Endodermal cell (in vitro differentiated cells): ENCODE measurements at regions not wholly inside any gene's neighbourhood (a gene's known extent, or its start where the extent isn't known, plus 50 kb on each side); places are given as distances from the start of the nearest gene placed in this dataset.

Source experiments
- DNase-seq: peaks from one replicate; pipeline ENCODE4 v3.0.0-alpha.2; 2017
- H3K27ac ChIP-seq: 2 replicates; pipeline ENCODE4 v1.5.1; 2013; ENCODE audit warnings: mild to moderate bottlenecking, low read depth, low read length, moderate library complexity
- H3K27me3 ChIP-seq: 2 replicates; pipeline ENCODE4 v1.6.1; 2013; ENCODE audit warnings: mild to moderate bottlenecking, low read length, moderate library complexity; ENCODE audit not compliant: insufficient read depth, control insufficient read depth, poor library complexity, severe bottlenecking
- H3K36me3 ChIP-seq: 2 replicates; pipeline ENCODE4 v1.7.0; 2013; ENCODE audit warnings: mild to moderate bottlenecking, low read length, moderate library complexity; ENCODE audit not compliant: control insufficient read depth, insufficient read depth
- H3K4me1 ChIP-seq: one replicate; pipeline ENCODE4 v1.7.0; 2013; ENCODE audit warnings: low read length; ENCODE audit not compliant: control insufficient read depth, insufficient read depth
- H3K4me3 ChIP-seq: 2 replicates; pipeline ENCODE4 v1.5.1; 2013; ENCODE audit warnings: mild to moderate bottlenecking, low read length, moderate library complexity
- H3K9ac ChIP-seq: 2 replicates; pipeline ENCODE4 v1.6.1; 2013; ENCODE audit warnings: mild to moderate bottlenecking, low read length, moderate library complexity; ENCODE audit not compliant: poor library complexity, severe bottlenecking; ENCODE audit errors: extremely low read depth
- H3K9me3 ChIP-seq: 2 replicates; pipeline ENCODE4 v1.6.1; 2013; ENCODE audit warnings: mild to moderate bottlenecking, low read length, moderate library complexity; ENCODE audit not compliant: control insufficient read depth
- H3K27ac Mint-ChIP-seq: 2 replicates; pipeline ENCODE4 v1.8.0; 2020; ENCODE audit warnings: mixed read lengths
- H3K27me3 Mint-ChIP-seq: 2 replicates; pipeline ENCODE4 v1.8.0; 2021; ENCODE audit warnings: mild to moderate bottlenecking, mixed read lengths; ENCODE audit not compliant: insufficient read depth
- H3K36me3 Mint-ChIP-seq: 2 replicates; pipeline ENCODE4 v1.8.0; 2020; ENCODE audit warnings: low read depth, mixed read lengths
- H3K4me1 Mint-ChIP-seq: 2 replicates; pipeline ENCODE4 v1.8.0; 2020; ENCODE audit warnings: mixed read lengths
- H3K4me3 Mint-ChIP-seq: 2 replicates; pipeline ENCODE4 v1.8.0; 2020; ENCODE audit warnings: mild to moderate bottlenecking, moderate library complexity, mixed read lengths
- H3K9me3 Mint-ChIP-seq: 2 replicates; pipeline ENCODE4 v1.8.0; 2020; ENCODE audit warnings: mild to moderate bottlenecking, mixed read lengths
- CTCF ChIP-seq: fragments of 200-600 bp; sonication (generic); conservative IDR thresholded peaks from 2 replicates; pipeline ENCODE4 v1.5.0; 2021; ENCODE audit warnings: antibody characterized with exemption, mild to moderate bottlenecking
- WGBS, 2 experiments: methylation state at CpG; one replicate each; pipeline versions ENCODE4 v1.1.5 to v1.1.7; 2013; ENCODE audit warnings: missing lambda C conversion rate in 2 of 2, mixed read lengths in 1 of 2; ENCODE audit not compliant: insufficient coverage in 1 of 2, insufficient read length in 1 of 2; 5-methylcytosine and 5-hydroxymethylcytosine counted together

- H3K4me1 ChIP-seq: no peaks in the 10 kb centered on the region
- H3K4me3 Mint-ChIP-seq: no peak overlapping the region
- 91% methylated on average over 1 of the region's 1 CpG; no CpG with 5 or more reads in 1 of the 2 experiments for WGBS, 2 experiments
- TF ChIP-seq CTCF: no peak
- no peak overlapping the region for H3K27ac ChIP-seq
- peaks cover 3% of the 10 kb centered on the region for H3K36me3 Mint-ChIP-seq
- no peak for DNase-seq
- H3K9me3 ChIP-seq: peaks cover 6% of the 10 kb centered on the region
- H3K9ac ChIP-seq: no peak overlapping the region
- H3K36me3 ChIP-seq: no peaks in the 10 kb centered on the region
- no peaks in the 10 kb centered on the region for H3K27me3 Mint-ChIP-seq
- no peaks in the 10 kb centered on the region for H3K27me3 ChIP-seq
- H3K27ac Mint-ChIP-seq: no peak overlapping the region
- peaks cover 4% of the 10 kb centered on the region for H3K4me1 Mint-ChIP-seq
- H3K4me3 ChIP-seq: no peak overlapping the region
- peaks cover 12% of the 10 kb centered on the region for H3K9me3 Mint-ChIP-seq
Measured at GRCh38 chr3:74119221-74119620, 494.5 kb upstream of the PDZRN3 start.

- no peak overlapping the region for H3K9ac ChIP-seq
- no peaks in the 10 kb centered on the region for H3K27me3 Mint-ChIP-seq
- 72 to 78% methylated on average over 3 of the region's 3 CpGs for WGBS, 2 experiments
- DNase-seq: no peak
- H3K36me3 Mint-ChIP-seq: peaks cover 2% of the 10 kb centered on the region
- H3K4me1 Mint-ChIP-seq: peaks cover 4% of the 10 kb centered on the region
- H3K36me3 ChIP-seq: no peaks in the 10 kb centered on the region
- no peaks in the 10 kb centered on the region for H3K4me1 ChIP-seq
- no peak overlapping the region for H3K27ac Mint-ChIP-seq
- no peak overlapping the region for H3K4me3 ChIP-seq
- peaks cover 5% of the 10 kb centered on the region for H3K9me3 ChIP-seq
- H3K27me3 ChIP-seq: no peaks in the 10 kb centered on the region
- TF ChIP-seq CTCF: no peak
- H3K9me3 Mint-ChIP-seq: peaks cover 5% of the 10 kb centered on the region
- H3K27ac ChIP-seq: no peak overlapping the region
- no peak overlapping the region for H3K4me3 Mint-ChIP-seq
Measured at GRCh38 chr3:74115906-74116305, 491.2 kb upstream of the PDZRN3 start.

GRCh38 chr3:74107451-74107850, 482.7 kb upstream of the PDZRN3 start:
- Mint-ChIP-seq H3K4me3 (no peak overlapping the region), H3K27ac (no peak overlapping the region), H3K9me3 (no peaks in the 10 kb centered on the region), H3K4me1 (no peaks in the 10 kb centered on the region), H3K27me3 (no peaks in the 10 kb centered on the region), H3K36me3 (no peaks in the 10 kb centered on the region)
- Histone ChIP-seq H3K9me3 (no peaks in the 10 kb centered on the region), H3K36me3 (no peaks in the 10 kb centered on the region), H3K9ac (no peak overlapping the region), H3K27me3 (peaks cover 3% of the 10 kb centered on the region), H3K4me3 (no peak overlapping the region), H3K27ac (no peak overlapping the region), H3K4me1 (no peaks in the 10 kb centered on the region)
- DNase-seq: no peak
- 93 to 100% methylated on average over 1 to 2 of the region's 2 CpGs for WGBS, 2 experiments
- no peak for TF ChIP-seq CTCF
